Lower leg skin (tissue), 3 donors: ENCODE measurements at regions not wholly inside any gene's neighbourhood (a gene's known extent, or its start where the extent isn't known, plus 50 kb on each side); places are given as distances from the start of the nearest gene placed in this dataset.

Source experiments
- CTCF ChIP-seq, 3 donors: fragments of 450-650 bp; IDR thresholded peaks; one replicate each; pipeline ENCODE4 v1.5.1; 2016; ENCODE audit warnings: antibody characterized with exemption in 3 of 3, mild to moderate bottlenecking in 3 of 3, moderate library complexity in 2 of 3
- POLR2A ChIP-seq, 2 donors: fragments of 450-650 bp; IDR thresholded peaks; one replicate each; pipeline ENCODE4 v1.6.1; 2016 to 2017; ENCODE audit warnings: antibody characterized with exemption in 2 of 2, mild to moderate bottlenecking in 1 of 2, moderate library complexity in 1 of 2

GRCh38 chr6:85706272-85706671 is 63.6 kb upstream of the SYNCRIP start:
- no peak for TF ChIP-seq POLR2A (IDR thresholded peaks at IDR 0.05)
- TF ChIP-seq CTCF (IDR thresholded peaks at IDR 0.05), result no peak
